ENCODE measurements at regions not wholly inside any gene's neighbourhood (a gene's known extent, or its start where the extent isn't known, plus 50 kb on each side); places are given as distances from the start of the nearest gene placed in this dataset.

GRCh38 chr11:76607431-76607830, 63.1 kb downstream of the LRRC32 start:
- DNase-seq (ENCODE audit: low spot score): no peak

- peak; percentile 54 for DNase-seq (ENCODE audit: low spot score)
Measured at GRCh38 chr11:76605338-76606074, 65.0 kb downstream of the LRRC32 start.

GRCh38 chr11:76604626-76605241, 65.8 kb downstream of the LRRC32 start:
- DNase-seq (ENCODE audit: low spot score): peak; percentile 51

DNA sequence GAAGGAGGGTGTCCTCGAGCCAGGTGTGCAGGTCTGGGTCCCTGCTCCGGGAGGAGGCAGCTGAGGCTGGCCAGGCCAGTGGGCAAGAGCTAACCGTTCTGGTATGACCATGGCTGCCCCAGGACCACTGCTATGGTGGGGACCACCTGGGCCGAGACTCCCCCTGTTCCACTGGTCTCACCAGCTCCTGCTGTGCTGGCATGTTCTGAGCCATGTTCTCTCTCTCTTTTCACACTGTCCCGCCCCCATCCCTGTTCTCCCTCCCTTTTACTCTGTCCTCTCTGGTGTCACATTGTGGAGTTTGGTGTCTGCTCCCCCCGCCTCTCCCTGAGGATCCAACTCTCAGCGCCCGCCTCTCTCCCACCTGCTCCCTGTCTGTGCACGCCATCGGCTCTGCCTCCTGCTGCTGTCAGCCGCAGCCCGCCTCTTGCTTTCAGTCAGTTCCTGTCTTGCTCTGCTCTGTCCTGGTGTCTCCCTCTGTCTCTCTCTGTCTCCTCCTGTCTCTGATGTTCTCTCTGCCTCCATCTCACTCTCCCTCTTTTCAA, 66.4 kb downstream of the LRRC32 start:
- no peak for DNase-seq (ENCODE audit: low spot score)

GRCh38 chr11:76603202-76603601, 67.3 kb downstream of the LRRC32 start:
- no peak for DNase-seq (ENCODE audit: low spot score)
